Vagina (tissue), 2 donors: ENCODE measurements at regions not wholly inside any gene's neighbourhood (a gene's known extent, or its start where the extent isn't known, plus 50 kb on each side); places are given as distances from the start of the nearest gene placed in this dataset.

Source experiments
- DNase-seq, 2 donors: peaks; one replicate each; pipeline ENCODE4 v3.0.0-alpha.2; 2017; ENCODE audit errors: extremely low spot score in 2 of 2
- H3K27ac ChIP-seq: fragments of 200-600 bp; sonication (generic); one replicate; pipeline ENCODE4 v1.5.1; 2019
- H3K27me3 ChIP-seq: fragments of 200-600 bp; sonication (generic); one replicate; pipeline ENCODE4 v1.5.1; 2019
- H3K36me3 ChIP-seq, 2 donors: fragments of 200-600 bp; sonication (generic); one replicate each; pipeline ENCODE4 v1.5.1; 2017 to 2019
- H3K4me1 ChIP-seq: fragments of 200-600 bp; sonication (generic); one replicate; pipeline ENCODE4 v1.5.1; 2019
- H3K4me3 ChIP-seq, 2 donors: fragments of 200-600 bp; sonication (generic); 1 replicate in 1 of 2; 2 replicates in 1 of 2; pipeline ENCODE4 v1.5.1; 2016 to 2019
- H3K9me3 ChIP-seq: fragments of 200-600 bp; sonication (generic); one replicate; pipeline ENCODE4 v1.5.1; 2019
- CTCF ChIP-seq, 3 experiments: fragments of 450-650 bp in 2 of 3; fragments of 200-600 bp in 1 of 3; sonication (generic) in 1 of 3; IDR thresholded peaks; one replicate each; pipeline ENCODE4 v1.5.1; 2017 to 2019; ENCODE audit warnings: antibody characterized with exemption in 3 of 3, mild to moderate bottlenecking in 2 of 3, moderate library complexity in 2 of 3
- POLR2A ChIP-seq, 2 donors: fragments of 450-650 bp; IDR thresholded peaks; one replicate each; pipeline ENCODE4 v1.6.1; 2017; ENCODE audit warnings: antibody characterized with exemption in 2 of 2, mild to moderate bottlenecking in 2 of 2, moderate library complexity in 2 of 2
- POLR2AphosphoS5 ChIP-seq, 2 donors: sonication (generic); formaldehyde crosslinking; IDR thresholded peaks; one replicate each; pipeline ENCODE4 v1.9.0; 2017; ENCODE audit warnings: antibody characterized with exemption in 2 of 2, mild to moderate bottlenecking in 2 of 2, low read depth in 1 of 2; ENCODE audit not compliant: insufficient read depth in 1 of 2
- intact Hi-C: fragments of 100-400 bp; cut with DNase I; formaldehyde crosslinking; loops from one replicate; pipeline ENCODE4 v1.15.1; 2023

GRCh38 chr2:129642526-129643043 lies 336.9 kb upstream of the RAB6C start:
- intact Hi-C loops, result no loop called here
- DNase-seq, result no peak
- Histone ChIP-seq H3K9me3 (no peaks in the 10 kb centered on the region), H3K4me1 (no peaks in the 10 kb centered on the region), H3K27ac (no peak overlapping the region), H3K36me3 (no peaks in the 10 kb centered on the region), H3K27me3 (no peaks in the 10 kb centered on the region), H3K4me3 (no peak overlapping the region)
- TF ChIP-seq POLR2A (IDR thresholded peaks at IDR 0.05) (no peak), CTCF (IDR thresholded peaks at IDR 0.05) (no peak), POLR2AphosphoS5 (IDR thresholded peaks at IDR 0.05; ENCODE audit: insufficient read depth in 1 of 2, low read depth in 1 of 2) (no peak)

- TF ChIP-seq POLR2A (IDR thresholded peaks at IDR 0.05), result no peak
- no peak for TF ChIP-seq CTCF (IDR thresholded peaks at IDR 0.05)
- no peak for TF ChIP-seq POLR2AphosphoS5 (IDR thresholded peaks at IDR 0.05; ENCODE audit: insufficient read depth in 1 of 2, low read depth in 1 of 2)
- intact Hi-C loops, result no loop called here
- no peak overlapping the region for H3K27ac ChIP-seq
- no peaks in the 10 kb centered on the region for H3K4me1 ChIP-seq
- no peak for DNase-seq
- no peaks in the 10 kb centered on the region for H3K36me3 ChIP-seq
- H3K27me3 ChIP-seq, result no peaks in the 10 kb centered on the region
- H3K9me3 ChIP-seq, result no peaks in the 10 kb centered on the region
- H3K4me3 ChIP-seq, result no peak overlapping the region
Measured at GRCh38 chr2:129645335-129645734, 334.1 kb upstream of the RAB6C start.

GRCh38 chr2:129646107-129646506 lies 333.4 kb upstream of the RAB6C start:
- TF ChIP-seq POLR2AphosphoS5 (IDR thresholded peaks at IDR 0.05; ENCODE audit: insufficient read depth in 1 of 2, low read depth in 1 of 2) (no peak), CTCF (IDR thresholded peaks at IDR 0.05) (no peak), POLR2A (IDR thresholded peaks at IDR 0.05) (no peak)
- H3K4me3 ChIP-seq, result no peak overlapping the region

GRCh38 chr2:129653246-129653645 lies 326.2 kb upstream of the RAB6C start:
- no peak for TF ChIP-seq CTCF (IDR thresholded peaks at IDR 0.05)
- TF ChIP-seq POLR2A (IDR thresholded peaks at IDR 0.05), result no peak
- Histone ChIP-seq H3K27ac (no peak overlapping the region), H3K27me3 (no peaks in the 10 kb centered on the region), H3K36me3 (no peaks in the 10 kb centered on the region), H3K9me3 (no peaks in the 10 kb centered on the region), H3K4me3 (no peak overlapping the region), H3K4me1 (no peaks in the 10 kb centered on the region)
- intact Hi-C loops, result no loop called here
- no peak for DNase-seq

More at GRCh38 chr2:129646107-129646506, 333.4 kb upstream of the RAB6C start:
- no peaks in the 10 kb centered on the region for H3K27me3 ChIP-seq
- DNase-seq, result no peak
- no peak overlapping the region for H3K27ac ChIP-seq
- intact Hi-C loops, result no loop called here
- H3K36me3 ChIP-seq, result no peaks in the 10 kb centered on the region
- no peaks in the 10 kb centered on the region for H3K9me3 ChIP-seq
- no peaks in the 10 kb centered on the region for H3K4me1 ChIP-seq

GRCh38 chr2:129654331-129654730 lies 325.1 kb upstream of the RAB6C start:
- no peaks in the 10 kb centered on the region for H3K27me3 ChIP-seq
- intact Hi-C loops, result no loop called here
- H3K36me3 ChIP-seq, result no peaks in the 10 kb centered on the region
- no peaks in the 10 kb centered on the region for H3K9me3 ChIP-seq
- no peak overlapping the region for H3K4me3 ChIP-seq
- H3K4me1 ChIP-seq, result no peaks in the 10 kb centered on the region
- H3K27ac ChIP-seq, result no peak overlapping the region
- no peak for DNase-seq
- no peak for TF ChIP-seq POLR2A (IDR thresholded peaks at IDR 0.05)
- TF ChIP-seq CTCF (IDR thresholded peaks at IDR 0.05), result no peak
- TF ChIP-seq POLR2AphosphoS5 (IDR thresholded peaks at IDR 0.05; ENCODE audit: insufficient read depth in 1 of 2, low read depth in 1 of 2), result no peak
